Memory B cell (primary cell): ENCODE measurements at regions not wholly inside any gene's neighbourhood (a gene's known extent, or its start where the extent isn't known, plus 50 kb on each side); places are given as distances from the start of the nearest gene placed in this dataset.

ENCODE experiments used
- ATAC-seq: fragments of 150-1000 bp; cut with Tn5 transposase; 2 replicates; pipeline ENCODE4 v1.10.0; 2021; ENCODE audit warnings: low read depth, mild to moderate bottlenecking, moderate library complexity
- DNase-seq, 2 donors: peaks; one replicate each; pipeline ENCODE4 v3.0.0; 2022; ENCODE audit warnings: low spot score in 2 of 2
- H3K27ac Mint-ChIP-seq: one replicate; pipeline ENCODE4 v1.8.0; 2022; ENCODE audit warnings: mild to moderate bottlenecking, moderate library complexity, mixed read lengths
- H3K27me3 Mint-ChIP-seq: one replicate; pipeline ENCODE4 v1.8.0; 2022; ENCODE audit warnings: mixed read lengths
- H3K36me3 Mint-ChIP-seq: one replicate; pipeline ENCODE4 v1.8.0; 2022; ENCODE audit warnings: mild to moderate bottlenecking, mixed read lengths
- H3K4me1 Mint-ChIP-seq: one replicate; pipeline ENCODE4 v1.8.0; 2022; ENCODE audit warnings: mixed read lengths
- H3K4me3 Mint-ChIP-seq: one replicate; pipeline ENCODE4 v1.8.0; 2022; ENCODE audit warnings: mild to moderate bottlenecking, moderate library complexity, mixed read lengths
- H3K9me3 Mint-ChIP-seq: one replicate; pipeline ENCODE4 v1.8.0; 2022; ENCODE audit warnings: mixed read lengths

- Mint-ChIP-seq H3K9me3 (no peaks in the 10 kb centered on the region), H3K4me1 (peaks cover 3% of the 10 kb centered on the region), H3K4me3 (no peak overlapping the region), H3K27ac (no peak overlapping the region), H3K27me3 (no peaks in the 10 kb centered on the region), H3K36me3 (no peaks in the 10 kb centered on the region)
- DNase-seq (no peak), ATAC-seq (no peak)
Observed at GRCh38 chrX:38856670-38857265, 55.5 kb downstream of the MID1IP1 start.

GRCh38 chrX:38857736-38858523 lies 56.7 kb downstream of the MID1IP1 start:
- ATAC-seq (no peak), DNase-seq (no peak)
- Mint-ChIP-seq H3K4me3 (no peak overlapping the region), H3K9me3 (no peaks in the 10 kb centered on the region), H3K27me3 (no peaks in the 10 kb centered on the region), H3K27ac (no peak overlapping the region), H3K4me1 (peaks cover 3% of the 10 kb centered on the region), H3K36me3 (no peaks in the 10 kb centered on the region)

GRCh38 chrX:38859602-38860001 lies 58.3 kb downstream of the MID1IP1 start:
- ATAC-seq = no peak
- no peak overlapping the region for H3K27ac Mint-ChIP-seq
- peaks cover 3% of the 10 kb centered on the region for H3K4me1 Mint-ChIP-seq
- DNase-seq = no peak
- no peaks in the 10 kb centered on the region for H3K27me3 Mint-ChIP-seq
- no peaks in the 10 kb centered on the region for H3K9me3 Mint-ChIP-seq
- no peak overlapping the region for H3K4me3 Mint-ChIP-seq
- H3K36me3 Mint-ChIP-seq = no peaks in the 10 kb centered on the region

GRCh38 chrX:38860106-38861013 lies 59.1 kb downstream of the MID1IP1 start:
- Mint-ChIP-seq H3K27me3 (no peaks in the 10 kb centered on the region), H3K36me3 (no peaks in the 10 kb centered on the region), H3K27ac (no peak overlapping the region), H3K4me3 (no peak overlapping the region), H3K4me1 (peaks cover 3% of the 10 kb centered on the region), H3K9me3 (no peaks in the 10 kb centered on the region)
- DNase-seq (no peak), ATAC-seq (no peak)

GRCh38 chrX:38861489-38861888 lies 60.2 kb downstream of the MID1IP1 start:
- H3K36me3 Mint-ChIP-seq = no peaks in the 10 kb centered on the region
- no peaks in the 10 kb centered on the region for H3K27me3 Mint-ChIP-seq
- no peak overlapping the region for H3K4me3 Mint-ChIP-seq
- H3K9me3 Mint-ChIP-seq = no peaks in the 10 kb centered on the region
- no peak overlapping the region for H3K27ac Mint-ChIP-seq
- peaks cover 3% of the 10 kb centered on the region for H3K4me1 Mint-ChIP-seq
- DNase-seq (no peak), ATAC-seq (no peak)

GRCh38 chrX:38862100-38862499 lies 60.8 kb downstream of the MID1IP1 start:
- H3K27me3 Mint-ChIP-seq = no peaks in the 10 kb centered on the region
- DNase-seq (no peak), ATAC-seq (no peak)
- peaks cover 3% of the 10 kb centered on the region for H3K4me1 Mint-ChIP-seq
- no peaks in the 10 kb centered on the region for H3K9me3 Mint-ChIP-seq
- no peak overlapping the region for H3K27ac Mint-ChIP-seq
- H3K4me3 Mint-ChIP-seq = no peak overlapping the region
- H3K36me3 Mint-ChIP-seq = no peaks in the 10 kb centered on the region

GRCh38 chrX:38864165-38864564 lies 62.9 kb downstream of the MID1IP1 start:
- H3K9me3 Mint-ChIP-seq = no peaks in the 10 kb centered on the region
- no peaks in the 10 kb centered on the region for H3K27me3 Mint-ChIP-seq
- no peaks in the 10 kb centered on the region for H3K36me3 Mint-ChIP-seq
- H3K4me3 Mint-ChIP-seq = no peak overlapping the region
- ATAC-seq (no peak), DNase-seq (no peak)
- peaks cover 3% of the 10 kb centered on the region for H3K4me1 Mint-ChIP-seq
- no peak overlapping the region for H3K27ac Mint-ChIP-seq

GRCh38 chrX:38868321-38868720 lies 67.1 kb downstream of the MID1IP1 start:
- Mint-ChIP-seq H3K4me3 (no peak overlapping the region), H3K27ac (no peak overlapping the region)

GRCh38 chrX:38868941-38869401 lies 67.7 kb downstream of the MID1IP1 start:
- no peak overlapping the region for H3K27ac Mint-ChIP-seq
- H3K9me3 Mint-ChIP-seq = no peaks in the 10 kb centered on the region
- DNase-seq (no peak), ATAC-seq (no peak)
- no peaks in the 10 kb centered on the region for H3K27me3 Mint-ChIP-seq
- H3K4me3 Mint-ChIP-seq = no peak overlapping the region
- no peaks in the 10 kb centered on the region for H3K4me1 Mint-ChIP-seq
- no peaks in the 10 kb centered on the region for H3K36me3 Mint-ChIP-seq

More at GRCh38 chrX:38868321-38868720, 67.1 kb downstream of the MID1IP1 start:
- H3K9me3 Mint-ChIP-seq = no peaks in the 10 kb centered on the region
- H3K4me1 Mint-ChIP-seq = no peaks in the 10 kb centered on the region
- H3K27me3 Mint-ChIP-seq = no peaks in the 10 kb centered on the region
- no peaks in the 10 kb centered on the region for H3K36me3 Mint-ChIP-seq
- no peak for DNase-seq
- no peak for ATAC-seq

GRCh38 chrX:38870361-38870895 lies 69.2 kb downstream of the MID1IP1 start:
- H3K27ac Mint-ChIP-seq = no peak overlapping the region
- no peak overlapping the region for H3K4me3 Mint-ChIP-seq
- no peaks in the 10 kb centered on the region for H3K36me3 Mint-ChIP-seq
- H3K4me1 Mint-ChIP-seq = no peaks in the 10 kb centered on the region
- no peaks in the 10 kb centered on the region for H3K27me3 Mint-ChIP-seq
- H3K9me3 Mint-ChIP-seq = no peaks in the 10 kb centered on the region
- ATAC-seq = no peak
- no peak for DNase-seq

- Mint-ChIP-seq H3K4me1 (no peaks in the 10 kb centered on the region), H3K36me3 (no peaks in the 10 kb centered on the region), H3K4me3 (no peak overlapping the region), H3K27me3 (no peaks in the 10 kb centered on the region), H3K9me3 (no peaks in the 10 kb centered on the region), H3K27ac (no peak overlapping the region)
- DNase-seq = no peak
- no peak for ATAC-seq
Observed at GRCh38 chrX:38871129-38872029, 70.1 kb downstream of the MID1IP1 start.

GRCh38 chrX:38877366-38877765 lies 76.1 kb downstream of the MID1IP1 start:
- Mint-ChIP-seq H3K4me3 (no peak overlapping the region), H3K4me1 (peaks cover 25% of the 10 kb centered on the region), H3K27me3 (no peaks in the 10 kb centered on the region), H3K27ac (no peak overlapping the region), H3K9me3 (no peaks in the 10 kb centered on the region), H3K36me3 (no peaks in the 10 kb centered on the region)
- no peak for ATAC-seq
- no peak for DNase-seq

GRCh38 chrX:38878641-38879340 lies 77.5 kb downstream of the MID1IP1 start:
- Mint-ChIP-seq H3K4me3 (peak overlapping the region; percentile 68), H3K4me1 (peaks cover 25% of the 10 kb centered on the region), H3K27ac (peak overlapping the region; percentile 97), H3K36me3 (no peaks in the 10 kb centered on the region), H3K9me3 (no peaks in the 10 kb centered on the region), H3K27me3 (no peaks in the 10 kb centered on the region)
- ATAC-seq (peak; percentile 36), DNase-seq (peak in 1 of 2 donors; percentile 6)
